NCI-H526 (cell line): ENCODE measurements at regions not wholly inside any gene's neighbourhood (a gene's known extent, or its start where the extent isn't known, plus 50 kb on each side); places are given as distances from the start of the nearest gene placed in this dataset.
A peak's percentile ranks its signal among the peaks of the same experiment; 100 is the strongest.
"Not testable (repeated sequence)": the region's sequence is repeated elsewhere in the genome, so short reads cannot be mapped to it uniquely, and the experiment has no call there.

Source experiments
- DNase-seq, 2 experiments: peaks; one replicate each; lab custom pipeline; 2025; lab: John Stamatoyannopoulos, UW

- no peak for DNase-seq
These were observed 773.3 kb upstream of the DEFB115 start for GRCh38 chr20:30484009-30484748.

DNA sequence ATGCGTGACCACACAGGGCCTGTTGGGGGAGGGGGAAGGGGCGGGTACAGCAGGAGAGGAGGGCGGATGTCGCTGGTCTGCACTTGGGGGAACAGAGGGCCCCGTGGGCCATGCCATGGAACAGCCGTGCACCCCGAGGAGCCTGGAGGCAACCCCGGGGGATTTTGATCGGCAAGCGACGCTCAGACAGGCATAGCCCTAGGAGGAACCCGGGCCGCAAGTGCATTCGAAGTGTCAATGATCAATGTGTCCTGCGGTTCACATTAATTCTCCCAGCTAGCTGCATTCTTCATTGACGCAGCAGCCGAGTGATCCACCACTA, 772.8 kb upstream of the DEFB115 start:
- no peak for DNase-seq

GRCh38 chr20:30485331-30486102, 771.9 kb upstream of the DEFB115 start:
- DNase-seq = no peak

DNA sequence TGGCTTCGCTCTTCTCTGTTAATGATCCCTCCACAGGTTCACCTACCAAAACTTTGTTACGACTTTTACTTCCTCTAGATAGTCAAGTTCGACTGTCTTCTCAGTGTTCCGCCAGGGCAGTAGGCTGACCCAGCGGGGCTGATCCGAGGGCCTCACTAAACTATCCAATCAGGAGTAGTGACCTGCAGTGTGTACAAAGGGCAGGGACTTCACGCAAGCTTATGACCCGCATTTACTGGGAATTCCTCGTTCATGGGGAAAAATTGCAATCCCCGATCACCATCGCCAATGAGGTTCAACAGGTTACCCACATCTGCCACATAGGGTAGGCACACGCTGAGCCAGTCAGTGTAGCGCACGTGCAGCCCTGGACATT, 771.4 kb upstream of the DEFB115 start:
- DNase-seq = no peak

GRCh38 chr20:30487461-30487860, 770.0 kb upstream of the DEFB115 start:
- not testable (repeated sequence) for DNase-seq

DNA sequence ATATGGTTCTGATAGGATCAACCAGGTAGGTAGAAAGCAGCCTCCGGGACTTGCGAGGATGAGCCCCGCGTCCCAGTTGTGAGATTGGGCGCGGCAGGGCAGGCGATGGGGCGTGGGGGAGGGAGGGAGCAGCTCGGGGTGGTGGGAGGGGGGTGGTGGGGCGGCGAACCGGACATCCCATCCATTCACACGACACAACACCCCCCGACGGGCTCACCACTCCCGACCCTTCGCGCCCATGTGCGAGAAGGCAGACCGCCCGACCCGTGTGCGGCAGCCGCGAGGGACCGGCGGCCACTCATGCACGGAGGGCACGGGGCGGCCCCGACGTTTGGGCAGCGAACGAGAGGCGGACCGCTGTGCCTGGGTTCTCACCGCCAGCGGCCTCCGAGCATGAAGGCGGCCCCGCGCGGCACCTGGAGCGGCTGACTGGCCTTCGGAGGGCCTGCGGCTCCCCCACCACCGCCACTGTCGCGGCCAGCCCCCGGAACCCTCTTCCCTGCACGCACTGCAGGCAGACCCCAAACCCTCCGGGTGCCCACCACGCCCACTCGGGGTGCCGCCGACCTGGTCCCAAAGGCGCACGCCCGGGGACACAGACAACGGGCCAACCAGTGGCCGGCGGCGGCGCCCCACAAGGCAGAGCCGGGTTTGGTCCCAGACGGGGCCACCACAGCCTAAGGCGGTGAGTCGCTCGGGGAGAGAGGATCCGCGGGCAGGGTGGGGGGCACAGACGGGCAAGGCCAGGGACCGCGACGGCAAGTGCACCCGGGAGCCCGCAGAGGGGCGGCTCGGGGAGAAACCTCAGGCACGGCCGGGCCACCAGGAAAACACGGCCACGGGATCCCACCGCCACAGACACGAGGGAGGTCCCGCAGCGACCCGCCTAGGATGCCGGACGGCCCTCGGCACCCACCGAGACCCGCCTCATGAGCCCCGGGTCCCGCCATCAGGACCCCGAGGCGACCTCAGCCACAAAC, 769.2 kb upstream of the DEFB115 start:
- DNase-seq = no peak

- no peak for DNase-seq
These were observed 768.4 kb upstream of the DEFB115 start for GRCh38 chr20:30488941-30489613.

DNA sequence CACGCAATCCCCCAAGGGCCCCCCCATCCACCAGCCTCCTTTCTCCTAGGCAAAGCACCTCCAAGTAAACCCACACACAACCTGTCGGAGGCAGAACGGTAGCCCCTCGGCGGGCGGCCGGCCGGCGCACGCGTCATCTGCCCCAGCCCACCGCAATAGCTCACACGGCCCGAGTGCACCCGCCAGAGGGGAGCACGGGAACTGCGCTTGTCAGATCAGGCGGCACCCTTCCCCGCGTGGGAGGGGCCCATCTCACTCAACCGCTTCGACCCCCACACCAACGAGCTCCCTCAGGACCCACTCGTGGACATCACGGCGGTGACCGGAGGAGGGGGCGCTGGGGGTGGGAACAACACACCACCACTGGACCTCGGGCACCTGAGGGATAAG, 767.9 kb upstream of the DEFB115 start:
- DNase-seq = no peak

- no peak for DNase-seq
These were observed 766.4 kb upstream of the DEFB115 start for GRCh38 chr20:30491016-30491415.

- DNase-seq = not testable (repeated sequence)
These were observed 760.8 kb upstream of the DEFB115 start for GRCh38 chr20:30496656-30497055.

GRCh38 chr20:30497191-30497590, 760.3 kb upstream of the DEFB115 start:
- not testable (repeated sequence) for DNase-seq

DNA sequence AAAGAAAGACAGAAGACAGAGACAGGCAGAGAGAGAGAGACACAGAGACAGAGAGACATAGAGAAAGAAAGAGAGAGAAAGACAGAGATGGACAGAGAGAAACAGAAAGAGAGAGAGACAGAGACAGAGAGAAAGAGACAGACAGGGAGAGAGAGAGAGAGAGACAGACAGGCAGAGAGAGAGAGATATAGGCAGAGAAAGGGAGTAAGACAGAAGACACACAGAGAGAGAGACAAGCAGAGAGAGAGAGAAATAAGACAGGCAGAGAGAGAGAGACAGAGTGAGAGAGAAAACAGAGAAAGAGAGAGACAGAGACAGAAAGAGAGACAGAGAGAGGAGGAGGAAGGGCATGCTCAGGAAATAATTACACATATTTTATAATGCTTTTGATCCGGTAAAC, 758.3 kb upstream of the DEFB115 start:
- no peak for DNase-seq

- peak; percentile 3 to 37 for DNase-seq
These were observed 757.6 kb upstream of the DEFB115 start for GRCh38 chr20:30499716-30500446.

DNA sequence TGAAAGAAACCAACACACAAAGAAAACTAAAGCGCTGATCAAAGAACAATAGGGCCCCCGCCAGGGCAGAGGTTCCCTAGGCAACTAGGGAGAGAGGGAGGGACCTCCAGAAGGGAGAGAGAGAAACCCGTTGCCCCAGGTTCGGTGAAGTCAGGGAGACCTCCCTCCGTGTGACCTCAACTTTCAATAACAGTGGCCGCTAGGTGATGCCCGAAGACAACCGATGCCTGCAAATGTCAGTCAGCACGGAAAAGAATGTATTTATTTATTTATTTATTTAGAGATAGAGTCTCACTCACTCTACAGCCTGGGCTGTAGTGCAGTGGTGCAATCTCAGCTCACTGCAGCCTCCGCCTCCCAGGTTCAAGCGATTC, 757.0 kb upstream of the DEFB115 start:
- DNase-seq = peak; percentile 80

DNA sequence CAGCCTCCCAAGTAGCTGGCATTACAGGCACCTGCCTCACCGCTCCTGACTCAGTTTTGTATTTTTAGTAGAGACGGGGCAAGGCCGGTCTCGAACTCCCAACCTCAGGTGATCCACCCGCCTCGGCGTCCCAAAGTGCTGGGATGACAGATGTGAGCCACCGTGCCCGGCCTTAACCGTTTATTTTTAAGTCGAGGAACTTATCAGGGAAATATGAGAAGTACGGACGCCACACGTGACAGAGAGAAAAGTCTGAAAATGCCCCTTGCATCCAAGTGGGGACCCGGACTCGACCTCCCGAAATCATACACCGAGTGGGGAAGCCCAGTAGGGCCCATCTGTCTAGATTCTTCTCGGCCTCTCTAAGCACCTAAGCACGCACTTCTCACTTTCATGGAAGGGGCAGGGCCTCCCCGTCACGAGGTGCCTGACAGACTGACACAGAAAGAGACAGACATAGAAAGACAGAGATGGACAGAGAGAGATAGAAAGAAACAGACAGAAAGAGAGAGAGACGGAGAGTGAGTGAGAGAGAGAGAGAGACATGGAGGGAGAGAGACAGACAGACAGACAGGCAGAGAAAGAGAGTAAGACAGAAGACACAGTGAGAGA, 756.5 kb upstream of the DEFB115 start:
- no peak for DNase-seq

- DNase-seq = no peak
These were observed 754.8 kb upstream of the DEFB115 start for GRCh38 chr20:30502670-30503069.

DNA sequence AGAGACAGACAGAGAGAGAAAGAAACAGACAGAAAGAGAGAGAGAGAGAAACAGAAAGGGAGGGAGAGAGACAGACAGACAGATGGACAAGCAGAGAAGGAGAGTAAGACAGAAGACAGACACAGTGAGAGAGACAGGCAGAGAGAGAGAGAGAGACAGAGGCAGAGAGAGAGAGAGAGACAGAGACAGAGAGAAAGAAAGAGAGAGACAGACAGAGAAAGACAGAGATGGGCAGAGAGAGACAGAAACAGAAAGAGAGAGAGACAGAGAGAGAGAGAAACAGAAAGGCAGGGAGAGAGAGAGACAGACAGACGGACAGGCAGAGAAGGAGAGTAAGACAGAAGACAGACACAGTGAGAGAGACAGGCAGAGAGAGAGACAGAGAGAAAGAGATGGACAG, 754.3 kb upstream of the DEFB115 start:
- DNase-seq = not testable (repeated sequence)

GRCh38 chr20:30503992-30504570, 753.4 kb upstream of the DEFB115 start:
- DNase-seq = no peak

DNA sequence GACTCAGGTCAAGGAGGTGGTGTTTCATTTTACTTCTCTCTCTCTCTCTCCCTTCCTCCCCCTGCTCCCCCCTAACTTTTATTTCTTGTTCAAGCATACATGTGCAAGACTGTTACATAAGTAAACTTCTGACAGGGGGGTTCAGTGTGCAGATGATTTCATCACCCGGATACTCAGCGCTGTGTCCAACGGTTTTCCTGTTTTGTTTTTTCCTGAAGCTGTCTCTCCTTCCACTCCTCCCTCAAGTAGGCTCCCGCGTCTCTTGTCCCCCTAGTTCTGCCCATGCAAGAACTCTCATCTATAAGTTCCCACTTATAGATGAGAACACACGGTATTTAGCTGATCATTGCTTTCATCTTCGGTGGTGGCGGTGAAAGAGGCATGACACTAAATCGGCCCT, 751.9 kb upstream of the DEFB115 start:
- DNase-seq = no peak

DNA sequence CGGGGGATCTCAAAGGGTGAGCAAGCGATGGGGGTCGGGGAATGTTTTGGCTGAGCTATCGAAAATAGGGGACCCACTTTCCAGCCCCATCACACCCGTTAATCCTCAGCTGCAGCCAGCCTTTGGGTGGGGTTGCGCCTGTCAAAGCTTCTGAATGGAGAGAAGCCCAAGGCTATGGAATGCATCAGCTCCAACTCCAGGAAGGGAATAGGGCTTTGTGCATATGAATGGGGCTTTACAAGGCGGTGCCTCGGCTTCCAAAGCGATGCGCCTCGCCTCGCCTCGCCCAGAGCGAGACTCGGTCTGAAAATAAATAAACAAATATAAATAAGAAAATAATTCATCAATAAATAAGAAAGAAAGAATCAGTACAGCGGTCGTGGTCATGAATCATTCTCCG, 751.4 kb upstream of the DEFB115 start:
- DNase-seq = no peak
